Activated T-helper 1 cell treated with anti-CD3 and anti-CD28 coated beads, Interleukin-12 subunit alpha, Interleukin-12 subunit beta, Interleukin-2, Interleukin-4 antibody, amounts not matched to agents 30 ng/mL and 10 ng/mL and 1 ng/mL, durations not matched to agents 14 hours and 24 hours and 36 hours (primary cell): ENCODE measurements at regions not wholly inside any gene's neighbourhood (a gene's known extent, or its start where the extent isn't known, plus 50 kb on each side); places are given as distances from the start of the nearest gene placed in this dataset.
"Not testable (repeated sequence)": the region's sequence is repeated elsewhere in the genome, so short reads cannot be mapped to it uniquely, and the experiment has no call there.

Source experiments
- DNase-seq: peaks from one replicate; pipeline ENCODE4 v3.0.0; 2021; ENCODE audit warnings: low spot score
- H3K27ac Mint-ChIP-seq: one replicate; pipeline ENCODE4 v1.8.0; 2021; ENCODE audit warnings: mild to moderate bottlenecking, mixed read lengths
- H3K27me3 Mint-ChIP-seq: one replicate; pipeline ENCODE4 v1.8.0; 2022; ENCODE audit warnings: mild to moderate bottlenecking, moderate library complexity, mixed read lengths; ENCODE audit not compliant: insufficient read depth
- H3K36me3 Mint-ChIP-seq: one replicate; pipeline ENCODE4 v1.8.0; 2021; ENCODE audit warnings: low read depth, mixed read lengths
- H3K4me1 Mint-ChIP-seq: one replicate; pipeline ENCODE4 v1.8.0; 2021; ENCODE audit warnings: low read depth, mixed read lengths
- H3K4me3 Mint-ChIP-seq: one replicate; pipeline ENCODE4 v1.8.0; 2021; ENCODE audit warnings: mild to moderate bottlenecking, moderate library complexity, mixed read lengths
- H3K9me3 Mint-ChIP-seq: one replicate; pipeline ENCODE4 v1.8.0; 2021; ENCODE audit warnings: mixed read lengths
- intact Hi-C: fragments of 100-400 bp; cut with micrococcal nuclease; formaldehyde crosslinking; loops from one replicate; pipeline ENCODE4 v1.15.1; 2024

- Mint-ChIP-seq H3K4me3 (no peak overlapping the region), H3K36me3 (no peaks in the 10 kb centered on the region), H3K27ac (no peak overlapping the region), H3K9me3 (no peaks in the 10 kb centered on the region), H3K27me3 (no peaks in the 10 kb centered on the region), H3K4me1 (no peaks in the 10 kb centered on the region)
- DNase-seq = no peak
- intact Hi-C loops = no loop called here
Observed at GRCh38 chr18:56509656-56510055, 128.7 kb downstream of the TXNL1 start.

DNA sequence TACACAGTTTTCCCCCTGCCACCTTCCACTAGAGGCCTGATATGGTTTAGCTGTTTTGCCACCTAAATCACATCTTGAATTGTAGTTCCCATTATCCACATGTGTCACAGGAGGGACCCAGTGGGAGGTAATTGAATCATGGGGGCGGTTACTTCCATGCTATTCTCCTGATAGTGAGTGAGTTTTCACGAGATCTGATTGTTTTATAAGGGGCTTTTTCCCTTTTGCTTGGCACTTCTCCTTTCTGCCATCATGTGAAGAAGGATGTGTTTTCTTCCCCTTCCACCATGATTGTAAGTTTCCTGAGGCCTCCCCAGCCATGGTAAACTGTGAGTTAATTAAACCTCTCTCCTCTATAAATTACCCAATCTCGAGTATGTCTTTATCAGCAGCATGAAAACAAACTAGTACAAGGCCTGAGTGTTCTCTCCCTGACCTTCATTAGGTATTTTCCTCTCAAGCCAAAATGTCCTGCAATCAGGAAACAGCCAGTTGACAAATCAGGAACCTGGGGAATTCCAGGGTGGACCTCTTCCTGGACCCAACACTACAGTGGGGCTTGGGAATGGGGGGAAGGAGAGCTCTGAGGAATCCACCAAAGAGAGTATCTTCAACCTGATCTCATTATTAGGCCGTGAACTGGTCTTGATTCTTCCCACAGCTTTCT is 129.9 kb downstream of the TXNL1 start:
- intact Hi-C loops = no loop called here
- H3K4me1 Mint-ChIP-seq = no peaks in the 10 kb centered on the region
- H3K27ac Mint-ChIP-seq = no peak overlapping the region
- no peaks in the 10 kb centered on the region for H3K27me3 Mint-ChIP-seq
- H3K4me3 Mint-ChIP-seq = no peak overlapping the region
- no peaks in the 10 kb centered on the region for H3K9me3 Mint-ChIP-seq
- no peaks in the 10 kb centered on the region for H3K36me3 Mint-ChIP-seq
- no peak for DNase-seq

DNA sequence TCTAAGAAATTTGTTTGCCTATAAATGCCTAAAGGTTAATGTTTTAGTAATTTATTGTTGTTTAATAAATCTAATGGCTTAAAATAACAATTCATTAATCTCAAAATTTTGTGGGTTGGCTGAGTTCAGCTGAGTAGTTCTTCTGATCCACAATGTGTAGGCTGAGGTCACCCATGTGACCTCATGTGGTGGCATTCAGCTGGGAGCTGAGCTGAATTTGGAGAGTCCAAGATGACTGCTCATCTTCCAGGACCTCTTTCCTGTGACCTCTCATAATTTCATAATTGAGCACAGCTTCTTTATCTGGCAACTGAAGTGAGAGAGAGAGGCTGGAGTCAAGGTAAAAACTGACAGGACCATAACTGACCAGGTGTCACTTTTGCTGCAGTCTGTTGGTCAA is 132.4 kb downstream of the TXNL1 start:
- H3K4me3 Mint-ChIP-seq = no peak overlapping the region
- H3K36me3 Mint-ChIP-seq = no peaks in the 10 kb centered on the region
- intact Hi-C loops = no loop called here
- DNase-seq = no peak
- no peaks in the 10 kb centered on the region for H3K9me3 Mint-ChIP-seq
- H3K27me3 Mint-ChIP-seq = no peaks in the 10 kb centered on the region
- H3K4me1 Mint-ChIP-seq = no peaks in the 10 kb centered on the region
- no peak overlapping the region for H3K27ac Mint-ChIP-seq

GRCh38 chr18:56505293-56505692 is 133.1 kb downstream of the TXNL1 start:
- H3K4me3 Mint-ChIP-seq = no peak overlapping the region
- no peaks in the 10 kb centered on the region for H3K9me3 Mint-ChIP-seq
- intact Hi-C loops = no loop called here
- no peaks in the 10 kb centered on the region for H3K4me1 Mint-ChIP-seq
- H3K27ac Mint-ChIP-seq = no peak overlapping the region
- no peaks in the 10 kb centered on the region for H3K36me3 Mint-ChIP-seq
- DNase-seq = no peak
- no peaks in the 10 kb centered on the region for H3K27me3 Mint-ChIP-seq

DNA sequence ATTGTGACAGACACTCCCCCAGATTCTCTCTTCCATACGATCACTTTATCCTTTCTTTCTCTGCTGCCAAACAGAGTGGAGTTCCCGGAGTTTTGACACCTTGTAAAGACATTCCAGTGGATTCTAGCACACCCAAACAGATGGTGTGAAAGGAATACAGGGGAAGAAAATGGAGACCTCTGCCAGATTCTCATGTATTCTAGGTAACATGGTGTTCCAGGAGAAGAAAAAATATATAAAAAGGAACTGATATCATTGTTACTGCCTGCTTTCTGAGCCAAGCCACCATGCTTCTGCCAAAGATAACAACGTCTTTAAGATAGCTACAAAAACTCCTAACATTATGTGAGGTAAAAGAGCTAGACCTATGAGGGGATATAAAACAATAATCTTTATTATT is 136.5 kb downstream of the TXNL1 start:
- Mint-ChIP-seq H3K27ac (no peak overlapping the region), H3K36me3 (no peaks in the 10 kb centered on the region), H3K9me3 (no peaks in the 10 kb centered on the region), H3K4me3 (no peak overlapping the region), H3K4me1 (no peaks in the 10 kb centered on the region), H3K27me3 (no peaks in the 10 kb centered on the region)
- DNase-seq = no peak
- intact Hi-C loops = no loop called here

GRCh38 chr18:56495884-56496283 is 142.5 kb downstream of the TXNL1 start:
- intact Hi-C loops = no loop called here
- Mint-ChIP-seq H3K27me3 (peaks cover 4% of the 10 kb centered on the region), H3K4me3 (no peak overlapping the region), H3K9me3 (no peaks in the 10 kb centered on the region), H3K4me1 (no peaks in the 10 kb centered on the region), H3K36me3 (no peaks in the 10 kb centered on the region), H3K27ac (no peak overlapping the region)
- DNase-seq = no peak

DNA sequence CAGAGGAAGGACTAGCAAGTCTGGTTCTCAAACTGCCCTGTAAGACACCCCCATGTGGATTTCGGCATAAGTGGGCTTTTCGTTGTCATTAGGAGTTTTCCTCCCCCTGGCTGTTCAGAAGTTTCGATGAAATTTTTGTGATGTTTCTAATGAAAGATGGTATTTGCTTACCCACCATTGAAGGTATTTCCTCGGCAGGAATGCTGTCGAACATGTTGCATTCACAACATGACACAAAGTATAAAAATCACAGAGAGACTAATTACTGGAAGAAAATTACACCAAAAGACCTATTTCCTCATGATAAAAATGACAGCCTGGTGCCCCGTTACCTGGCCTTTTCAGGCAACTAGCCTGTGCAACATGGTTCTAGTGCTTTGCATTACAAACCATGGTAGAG is 144.9 kb downstream of the TXNL1 start:
- Mint-ChIP-seq H3K27ac (no peak overlapping the region), H3K9me3 (no peaks in the 10 kb centered on the region), H3K27me3 (peaks cover 4% of the 10 kb centered on the region), H3K4me1 (no peaks in the 10 kb centered on the region), H3K4me3 (no peak overlapping the region), H3K36me3 (no peaks in the 10 kb centered on the region)
- intact Hi-C loops = no loop called here
- no peak for DNase-seq

- intact Hi-C loops = no loop called here
- H3K4me1 Mint-ChIP-seq = no peaks in the 10 kb centered on the region
- no peak overlapping the region for H3K4me3 Mint-ChIP-seq
- peaks cover 4% of the 10 kb centered on the region for H3K27me3 Mint-ChIP-seq
- no peaks in the 10 kb centered on the region for H3K36me3 Mint-ChIP-seq
- H3K27ac Mint-ChIP-seq = no peak overlapping the region
- DNase-seq = no peak
- no peaks in the 10 kb centered on the region for H3K9me3 Mint-ChIP-seq
Observed at GRCh38 chr18:56492136-56492535, 146.3 kb downstream of the TXNL1 start.

DNA sequence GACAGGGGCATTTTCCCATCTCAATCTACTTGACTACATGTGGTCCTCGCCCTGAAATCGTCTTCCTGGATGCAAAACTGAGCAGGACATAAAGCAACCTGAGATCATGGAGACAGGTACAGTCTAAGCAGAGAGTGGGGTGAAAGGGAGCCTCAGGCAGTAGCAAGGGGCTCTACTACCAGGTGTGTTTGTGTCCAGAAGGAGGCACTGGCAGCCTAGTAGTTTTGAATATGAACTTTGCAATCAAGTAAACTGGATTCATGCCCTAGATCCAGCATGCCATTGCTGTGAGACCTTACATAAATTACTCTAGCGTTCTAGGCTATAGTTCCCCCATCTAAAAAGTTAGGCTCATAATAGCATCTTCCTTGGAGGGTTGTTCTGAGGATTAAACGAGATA is 147.4 kb downstream of the TXNL1 start:
- Mint-ChIP-seq H3K9me3 (no peaks in the 10 kb centered on the region), H3K36me3 (no peaks in the 10 kb centered on the region), H3K4me3 (no peak overlapping the region), H3K27ac (no peak overlapping the region), H3K27me3 (no peaks in the 10 kb centered on the region), H3K4me1 (no peaks in the 10 kb centered on the region)
- intact Hi-C loops = no loop called here
- DNase-seq = no peak

DNA sequence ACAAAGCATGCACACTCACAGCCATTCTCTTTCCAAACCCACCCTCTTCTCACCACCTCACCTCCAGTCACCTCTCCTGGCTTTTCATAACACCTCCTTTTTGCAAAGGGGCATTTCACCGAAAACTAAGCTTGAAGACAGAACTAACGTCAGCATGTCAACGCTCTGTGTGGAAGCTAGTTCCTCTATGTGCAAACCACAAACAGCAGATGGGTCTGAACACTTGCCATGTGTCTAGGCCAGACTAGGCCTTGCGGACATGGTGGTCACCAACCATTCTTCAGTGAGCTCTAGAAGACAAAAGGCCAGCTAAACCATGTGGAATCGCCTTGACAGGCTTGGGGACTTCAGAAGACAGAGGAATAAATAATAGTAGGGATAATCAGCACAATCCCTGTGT is 148.5 kb downstream of the TXNL1 start:
- DNase-seq = no peak
- Mint-ChIP-seq H3K27ac (no peak overlapping the region), H3K27me3 (no peaks in the 10 kb centered on the region), H3K36me3 (no peaks in the 10 kb centered on the region), H3K4me1 (no peaks in the 10 kb centered on the region), H3K4me3 (no peak overlapping the region), H3K9me3 (no peaks in the 10 kb centered on the region)
- intact Hi-C loops = no loop called here

DNA sequence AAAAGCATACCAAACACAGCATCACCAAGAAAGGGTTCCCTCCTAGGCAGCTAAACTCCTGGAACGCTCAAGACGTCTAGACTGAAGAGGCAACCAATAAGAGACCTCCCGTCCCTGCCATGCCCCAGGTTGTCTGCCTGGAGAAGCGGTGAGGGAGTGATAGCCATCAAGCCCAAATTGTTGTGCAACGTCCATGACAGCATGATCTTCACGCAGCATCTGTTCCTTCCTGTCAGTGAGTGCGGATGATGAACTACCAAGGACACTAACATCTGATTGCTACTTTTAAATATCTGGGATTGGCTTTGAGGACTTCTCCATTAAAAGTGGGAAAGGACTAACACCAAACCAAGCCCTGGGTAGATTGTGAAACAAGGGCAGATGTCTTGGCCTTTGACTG is 149.7 kb downstream of the TXNL1 start:
- H3K36me3 Mint-ChIP-seq = no peaks in the 10 kb centered on the region
- intact Hi-C loops = no loop called here

GRCh38 chr18:56487801-56488200 is 150.6 kb downstream of the TXNL1 start:
- no peak for DNase-seq
- intact Hi-C loops = no loop called here
- Mint-ChIP-seq H3K27ac (no peak overlapping the region), H3K4me1 (no peaks in the 10 kb centered on the region), H3K36me3 (no peaks in the 10 kb centered on the region), H3K9me3 (no peaks in the 10 kb centered on the region), H3K27me3 (no peaks in the 10 kb centered on the region), H3K4me3 (no peak overlapping the region)

More for the DNA sequence above, 149.7 kb downstream of the TXNL1 start:
- Mint-ChIP-seq H3K27ac (no peak overlapping the region), H3K27me3 (no peaks in the 10 kb centered on the region), H3K9me3 (no peaks in the 10 kb centered on the region), H3K4me1 (no peaks in the 10 kb centered on the region), H3K4me3 (no peak overlapping the region)
- DNase-seq = no peak

GRCh38 chr18:56483386-56483785 is 155.0 kb downstream of the TXNL1 start:
- Mint-ChIP-seq H3K27me3 (no peaks in the 10 kb centered on the region), H3K4me3 (no peak overlapping the region), H3K27ac (no peak overlapping the region), H3K4me1 (no peaks in the 10 kb centered on the region), H3K9me3 (no peaks in the 10 kb centered on the region), H3K36me3 (no peaks in the 10 kb centered on the region)
- intact Hi-C loops = no loop called here
- DNase-seq = no peak

GRCh38 chr18:56482813-56483212 is 155.6 kb downstream of the TXNL1 start:
- H3K27me3 Mint-ChIP-seq, H3K4me1 Mint-ChIP-seq, intact Hi-C loops: not testable (repeated sequence)

More at GRCh38 chr18:56482813-56483212, 155.6 kb downstream of the TXNL1 start:
- H3K4me3 Mint-ChIP-seq, DNase-seq, H3K9me3 Mint-ChIP-seq, H3K36me3 Mint-ChIP-seq, H3K27ac Mint-ChIP-seq: not testable (repeated sequence)
